ENCODE measurements at regions not wholly inside any gene's neighbourhood (a gene's known extent, or its start where the extent isn't known, plus 50 kb on each side); places are given as distances from the start of the nearest gene placed in this dataset.

DNA sequence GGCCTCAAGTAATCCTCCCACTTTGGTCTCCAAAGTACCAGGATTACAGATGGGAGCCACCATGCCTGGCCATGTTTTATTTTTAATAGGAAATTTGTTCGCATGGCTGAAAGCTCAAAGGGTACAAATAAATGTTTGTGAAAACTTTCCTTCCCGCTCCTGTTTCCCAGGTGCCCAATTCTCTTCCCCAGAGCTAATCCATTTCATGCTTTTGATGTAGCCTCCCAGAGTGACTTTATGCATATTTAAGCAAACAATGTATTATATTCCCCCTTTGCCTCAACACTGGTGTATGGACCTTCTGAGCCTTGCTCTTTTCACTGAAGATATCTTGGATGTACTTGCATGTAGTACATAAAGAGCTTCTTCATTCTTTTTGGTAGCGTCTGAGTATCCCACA lies 52.5 kb upstream of the ITSN2 start:
- no peak overlapping the region for H3K4me3 ChIP-seq (replicated peaks in 1 of 3; ENCODE audit: insufficient read depth in 1 of 3, low read depth in 2 of 3, low read length in 3 of 3)
- H3K79me2 ChIP-seq (ENCODE audit: insufficient read depth, low read length), result no peaks in the 10 kb centered on the region
- no peak overlapping the region for H3K4me2 ChIP-seq (ENCODE audit: low read depth, low read length)
- no TSS peak for BruUV-seq (replicated peaks)
- no peak overlapping the region for H3K9ac ChIP-seq (ENCODE audit: insufficient read depth, low read depth, low read length)
- TF ChIP-seq, protein P1, sequence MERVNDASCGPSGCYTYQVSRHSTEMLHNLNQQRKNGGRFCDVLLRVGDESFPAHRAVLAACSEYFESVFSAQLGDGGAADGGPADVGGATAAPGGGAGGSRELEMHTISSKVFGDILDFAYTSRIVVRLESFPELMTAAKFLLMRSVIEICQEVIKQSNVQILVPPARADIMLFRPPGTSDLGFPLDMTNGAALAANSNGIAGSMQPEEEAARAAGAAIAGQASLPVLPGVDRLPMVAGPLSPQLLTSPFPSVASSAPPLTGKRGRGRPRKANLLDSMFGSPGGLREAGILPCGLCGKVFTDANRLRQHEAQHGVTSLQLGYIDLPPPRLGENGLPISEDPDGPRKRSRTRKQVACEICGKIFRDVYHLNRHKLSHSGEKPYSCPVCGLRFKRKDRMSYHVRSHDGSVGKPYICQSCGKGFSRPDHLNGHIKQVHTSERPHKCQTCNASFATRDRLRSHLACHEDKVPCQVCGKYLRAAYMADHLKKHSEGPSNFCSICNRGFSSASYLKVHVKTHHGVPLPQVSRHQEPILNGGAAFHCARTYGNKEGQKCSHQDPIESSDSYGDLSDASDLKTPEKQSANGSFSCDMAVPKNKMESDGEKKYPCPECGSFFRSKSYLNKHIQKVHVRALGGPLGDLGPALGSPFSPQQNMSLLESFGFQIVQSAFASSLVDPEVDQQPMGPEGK (CRISPR knock-in tag; IDR thresholded peaks at IDR 0.05), result no peak
- TF ChIP-seq, protein P2, sequence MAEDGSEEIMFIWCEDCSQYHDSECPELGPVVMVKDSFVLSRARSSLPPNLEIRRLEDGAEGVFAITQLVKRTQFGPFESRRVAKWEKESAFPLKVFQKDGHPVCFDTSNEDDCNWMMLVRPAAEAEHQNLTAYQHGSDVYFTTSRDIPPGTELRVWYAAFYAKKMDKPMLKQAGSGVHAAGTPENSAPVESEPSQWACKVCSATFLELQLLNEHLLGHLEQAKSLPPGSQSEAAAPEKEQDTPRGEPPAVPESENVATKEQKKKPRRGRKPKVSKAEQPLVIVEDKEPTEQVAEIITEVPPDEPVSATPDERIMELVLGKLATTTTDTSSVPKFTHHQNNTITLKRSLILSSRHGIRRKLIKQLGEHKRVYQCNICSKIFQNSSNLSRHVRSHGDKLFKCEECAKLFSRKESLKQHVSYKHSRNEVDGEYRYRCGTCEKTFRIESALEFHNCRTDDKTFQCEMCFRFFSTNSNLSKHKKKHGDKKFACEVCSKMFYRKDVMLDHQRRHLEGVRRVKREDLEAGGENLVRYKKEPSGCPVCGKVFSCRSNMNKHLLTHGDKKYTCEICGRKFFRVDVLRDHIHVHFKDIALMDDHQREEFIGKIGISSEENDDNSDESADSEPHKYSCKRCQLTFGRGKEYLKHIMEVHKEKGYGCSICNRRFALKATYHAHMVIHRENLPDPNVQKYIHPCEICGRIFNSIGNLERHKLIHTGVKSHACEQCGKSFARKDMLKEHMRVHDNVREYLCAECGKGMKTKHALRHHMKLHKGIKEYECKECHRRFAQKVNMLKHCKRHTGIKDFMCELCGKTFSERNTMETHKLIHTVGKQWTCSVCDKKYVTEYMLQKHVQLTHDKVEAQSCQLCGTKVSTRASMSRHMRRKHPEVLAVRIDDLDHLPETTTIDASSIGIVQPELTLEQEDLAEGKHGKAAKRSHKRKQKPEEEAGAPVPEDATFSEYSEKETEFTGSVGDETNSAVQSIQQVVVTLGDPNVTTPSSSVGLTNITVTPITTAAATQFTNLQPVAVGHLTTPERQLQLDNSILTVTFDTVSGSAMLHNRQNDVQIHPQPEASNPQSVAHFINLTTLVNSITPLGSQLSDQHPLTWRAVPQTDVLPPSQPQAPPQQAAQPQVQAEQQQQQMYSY (CRISPR knock-in tag; IDR thresholded peaks at IDR 0.05), result peak; percentile 85
- no peaks in the 10 kb centered on the region for H3K27me3 ChIP-seq (ENCODE audit: control insufficient read depth in 1 of 2, insufficient read depth in 2 of 2, low read length in 2 of 2)
- CTCF ChIA-PET (ENCODE audit: low intra/inter-chr PET ratio, low total read pairs), result no interaction called here
- no peaks in the 10 kb centered on the region for H3K9me3 ChIP-seq (ENCODE audit: low read length)
- no peaks in the 10 kb centered on the region for H3K36me3 ChIP-seq (replicated peaks in 1 of 2; ENCODE audit: control insufficient read depth in 1 of 2, insufficient read depth in 2 of 2, low read length in 2 of 2)
- no peak overlapping the region for H3K27ac ChIP-seq (ENCODE audit: extremely low read length, insufficient read depth, low read length)
- intact Hi-C loops (cut with micrococcal nuclease; ENCODE audit: unreplicated experiment), result loop anchor here (5.0 kb wide), 1 partner anchor 79 kb away; the partner anchor contains the start of gene NCOA1
- ATAC-seq (no peak), FAIRE-seq (no peak), DNase-seq (ENCODE audit: low spot score) (no peak)
- 0 out of 2 replicates have a peak, but pooled peaks cover 4% of the 10 kb centered on the region for H3K4me1 ChIP-seq (ENCODE audit: insufficient read depth, low read length)
- in situ Hi-C loops (cut with HindIII; ENCODE audit: extremely low pct_ligation_motif_present, low pct_unique_long_range_greater_than_20kb), result loop anchor here (25.0 kb wide), 1 partner anchor 724 kb away; no protein-coding TSS in a partner anchor
- no peak overlapping the region for H2AFZ ChIP-seq (ENCODE audit: low read length)
- POLR2A ChIA-PET, result no interaction called here
- WGBS (ENCODE audit: low lambda C conversion rate), result 84% methylated on average over 3 of the region's 3 CpGs
- no peaks in the 10 kb centered on the region for H4K20me1 ChIP-seq (ENCODE audit: insufficient read depth, low read length)
